PC-9 (cell line): ENCODE measurements at regions not wholly inside any gene's neighbourhood (a gene's known extent, or its start where the extent isn't known, plus 50 kb on each side); places are given as distances from the start of the nearest gene placed in this dataset.
"Not testable (repeated sequence)": the region's sequence is repeated elsewhere in the genome, so short reads cannot be mapped to it uniquely, and the experiment has no call there.

Experiments
- BruUV-seq: library from RNA; stranded (reverse); fragments of 400-500 nt; replicated peaks from 2 replicates; lab custom pipeline; 2021; lab: Mats Ljungman, UMichigan
- CTCF ChIA-PET: fragments of 300-600 bp; sonication (Branson Sonifier 250); formaldehyde crosslinking; loops from one replicate; lab custom pipeline; 2022; ENCODE audit warnings: antibody characterized with exemption; lab: Charles Lee
- POLR2A ChIA-PET: fragments of 300-600 bp; sonication (Branson Sonifier 250); formaldehyde crosslinking; loops from one replicate; lab custom pipeline; 2022; ENCODE audit warnings: antibody characterized with exemption; ENCODE audit not compliant: unreplicated experiment; lab: Charles Lee
- DNase-seq, 2 experiments: peaks; one replicate each; pipeline versions ENCODE4 v3.0.0 to v3.0.0-alpha.2; 2015 to 2022; ENCODE audit warnings: mixed read lengths in 1 of 2
- H2AFZ ChIP-seq: fragments of 200-600 bp; sonication (generic); 2 replicates; pipeline ENCODE4 v1.8.1; 2017; ENCODE audit warnings: antibody characterized with exemption
- H3F3A ChIP-seq: fragments of 200-600 bp; sonication (generic); 2 replicates; pipeline ENCODE4 v1.8.1; 2017; ENCODE audit warnings: antibody characterized with exemption, mild to moderate bottlenecking, low read depth; ENCODE audit not compliant: insufficient read depth
- H3K27ac ChIP-seq: fragments of 200-600 bp; sonication (generic); 2 replicates; pipeline ENCODE4 v1.6.1; 2016; ENCODE audit warnings: mixed run types
- H3K27me3 ChIP-seq: fragments of 200-600 bp; sonication (generic); 2 replicates; pipeline ENCODE4 v1.6.1; 2016; ENCODE audit warnings: low read depth, mixed run types; ENCODE audit not compliant: insufficient read depth
- H3K36me3 ChIP-seq: fragments of 200-600 bp; sonication (generic); 2 replicates; pipeline ENCODE4 v1.6.1; 2016; ENCODE audit warnings: low read depth, mixed run types
- H3K4me1 ChIP-seq: fragments of 200-600 bp; sonication (generic); replicated peaks from 2 replicates; pipeline ENCODE4 v1.6.1; 2016; ENCODE audit warnings: mixed run types; ENCODE audit not compliant: insufficient read depth
- H3K4me2 ChIP-seq: fragments of 200-600 bp; sonication (generic); 2 replicates; pipeline ENCODE4 v1.6.1; 2017; ENCODE audit warnings: mixed run types
- H3K4me3 ChIP-seq: fragments of 200-600 bp; sonication (generic); 2 replicates; pipeline ENCODE4 v1.6.1; 2016; ENCODE audit warnings: mixed run types
- H3K79me2 ChIP-seq: fragments of 200-600 bp; sonication (generic); 2 replicates; pipeline ENCODE4 v1.6.1; 2017; ENCODE audit warnings: low read depth, mixed run types
- H3K9me2 ChIP-seq: fragments of 200-600 bp; sonication (generic); 2 replicates; pipeline ENCODE4 v1.8.1; 2017; ENCODE audit warnings: mild to moderate bottlenecking; ENCODE audit not compliant: insufficient read depth
- H3K9me3 ChIP-seq: fragments of 200-600 bp; sonication (generic); 2 replicates; pipeline ENCODE4 v1.8.1; 2016; ENCODE audit warnings: low read depth; ENCODE audit not compliant: insufficient read depth
- H4K20me1 ChIP-seq: fragments of 200-600 bp; sonication (generic); 2 replicates; pipeline ENCODE4 v1.8.1; 2017; ENCODE audit not compliant: insufficient read depth
- EZH2 ChIP-seq: fragments of 200-600 bp; sonication (generic); IDR thresholded peaks from 2 replicates; pipeline ENCODE4 v1.8.0; 2017; ENCODE audit warnings: antibody characterized with exemption, low read depth
- intact Hi-C: fragments of 100-400 bp; cut with micrococcal nuclease; formaldehyde crosslinking; loops from one replicate; pipeline ENCODE4 v1.10.0; 2022; ENCODE audit not compliant: unreplicated experiment
- TF ChIP-seq, protein P1 (sequence below): fragments of 200-600 bp; sonication (generic); conservative IDR thresholded peaks from 2 replicates; pipeline ENCODE4 v1.6.1; 2017; ENCODE audit warnings: mixed run types, antibody characterized with exemption, mild to moderate bottlenecking, moderate library complexity

DNA sequence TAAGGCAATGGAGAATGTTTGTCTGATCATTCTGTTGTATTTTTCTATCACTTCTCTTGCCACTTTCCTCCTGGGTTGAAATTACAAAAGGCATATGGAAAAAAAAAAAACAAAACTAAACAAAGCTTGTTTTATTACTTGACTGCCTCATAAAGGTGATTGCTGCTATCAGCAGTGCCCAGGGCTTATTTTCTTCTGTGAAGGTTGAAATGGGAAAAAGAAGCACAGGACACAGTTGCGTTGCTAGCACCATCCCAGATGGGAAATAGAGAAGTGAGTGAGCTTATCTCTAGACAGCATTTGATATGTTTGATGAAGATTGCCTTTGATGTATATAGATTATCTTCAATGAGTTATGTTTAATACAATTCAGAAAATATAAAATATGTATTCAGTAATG lies 633.8 kb upstream of the ZNF804A start:
- no peaks in the 10 kb centered on the region for H4K20me1 ChIP-seq
- no peaks in the 10 kb centered on the region for H3K36me3 ChIP-seq
- H3K4me2 ChIP-seq = no peak overlapping the region
- H3K27me3 ChIP-seq = no peaks in the 10 kb centered on the region
- no peaks in the 10 kb centered on the region for H3F3A ChIP-seq
- BruUV-seq = no TSS peak
- H3K79me2 ChIP-seq = no peaks in the 10 kb centered on the region
- H3K4me1 ChIP-seq = no peaks in the 10 kb centered on the region
- ChIA-PET POLR2A (interaction anchor here (0.6 kb wide), 1 partner anchor 67 kb away, joined by 7 read pairs; no protein-coding TSS in a partner anchor), CTCF (no interaction called here)
- intact Hi-C loops = no loop called here
- no peak overlapping the region for H3K27ac ChIP-seq
- DNase-seq = no peak
- no peak overlapping the region for H3K4me3 ChIP-seq
- no peak for TF ChIP-seq EZH2
- TF ChIP-seq, protein P1, sequence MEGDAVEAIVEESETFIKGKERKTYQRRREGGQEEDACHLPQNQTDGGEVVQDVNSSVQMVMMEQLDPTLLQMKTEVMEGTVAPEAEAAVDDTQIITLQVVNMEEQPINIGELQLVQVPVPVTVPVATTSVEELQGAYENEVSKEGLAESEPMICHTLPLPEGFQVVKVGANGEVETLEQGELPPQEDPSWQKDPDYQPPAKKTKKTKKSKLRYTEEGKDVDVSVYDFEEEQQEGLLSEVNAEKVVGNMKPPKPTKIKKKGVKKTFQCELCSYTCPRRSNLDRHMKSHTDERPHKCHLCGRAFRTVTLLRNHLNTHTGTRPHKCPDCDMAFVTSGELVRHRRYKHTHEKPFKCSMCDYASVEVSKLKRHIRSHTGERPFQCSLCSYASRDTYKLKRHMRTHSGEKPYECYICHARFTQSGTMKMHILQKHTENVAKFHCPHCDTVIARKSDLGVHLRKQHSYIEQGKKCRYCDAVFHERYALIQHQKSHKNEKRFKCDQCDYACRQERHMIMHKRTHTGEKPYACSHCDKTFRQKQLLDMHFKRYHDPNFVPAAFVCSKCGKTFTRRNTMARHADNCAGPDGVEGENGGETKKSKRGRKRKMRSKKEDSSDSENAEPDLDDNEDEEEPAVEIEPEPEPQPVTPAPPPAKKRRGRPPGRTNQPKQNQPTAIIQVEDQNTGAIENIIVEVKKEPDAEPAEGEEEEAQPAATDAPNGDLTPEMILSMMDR = no peak
- no peaks in the 10 kb centered on the region for H3K9me3 ChIP-seq
- no peak overlapping the region for H2AFZ ChIP-seq
- no peaks in the 10 kb centered on the region for H3K9me2 ChIP-seq

DNA sequence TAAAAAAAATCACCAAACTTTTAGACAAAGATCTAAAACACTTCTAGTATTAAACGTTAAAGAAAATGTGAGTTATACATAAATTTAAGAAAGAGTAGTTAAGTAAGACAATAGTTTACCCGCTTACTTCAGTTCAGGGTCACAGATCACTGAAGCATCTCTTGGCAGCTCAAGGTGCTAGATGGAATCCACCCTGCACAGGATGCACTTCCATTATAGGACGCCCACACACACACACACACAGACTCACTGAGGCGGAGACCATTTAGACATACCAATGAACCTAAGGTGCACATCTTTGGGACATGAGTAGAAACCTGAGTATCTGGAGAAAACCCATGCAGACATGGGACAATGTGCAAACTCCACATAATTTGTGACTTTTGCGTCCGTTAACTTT lies 630.6 kb upstream of the ZNF804A start:
- intact Hi-C loops = no loop called here
- no peak for TF ChIP-seq EZH2
- TF ChIP-seq, protein P1 = no peak
- Histone ChIP-seq H3K79me2 (no peaks in the 10 kb centered on the region), H3K4me2 (no peak overlapping the region), H3K4me1 (no peaks in the 10 kb centered on the region), H3K9me3 (0 out of 2 replicates have a peak, but pooled peaks cover under 1% of the 10 kb centered on the region), H3K4me3 (no peak overlapping the region), H3K9me2 (0 out of 2 replicates have a peak, but pooled peaks cover 5% of the 10 kb centered on the region), H3K27ac (no peak overlapping the region), H3K27me3 (no peaks in the 10 kb centered on the region), H3K36me3 (no peaks in the 10 kb centered on the region), H4K20me1 (no peaks in the 10 kb centered on the region), H3F3A (no peaks in the 10 kb centered on the region), H2AFZ (no peak overlapping the region)
- BruUV-seq = no TSS peak
- POLR2A ChIA-PET = no interaction called here
- no peak for DNase-seq
- CTCF ChIA-PET = no interaction called here

DNA sequence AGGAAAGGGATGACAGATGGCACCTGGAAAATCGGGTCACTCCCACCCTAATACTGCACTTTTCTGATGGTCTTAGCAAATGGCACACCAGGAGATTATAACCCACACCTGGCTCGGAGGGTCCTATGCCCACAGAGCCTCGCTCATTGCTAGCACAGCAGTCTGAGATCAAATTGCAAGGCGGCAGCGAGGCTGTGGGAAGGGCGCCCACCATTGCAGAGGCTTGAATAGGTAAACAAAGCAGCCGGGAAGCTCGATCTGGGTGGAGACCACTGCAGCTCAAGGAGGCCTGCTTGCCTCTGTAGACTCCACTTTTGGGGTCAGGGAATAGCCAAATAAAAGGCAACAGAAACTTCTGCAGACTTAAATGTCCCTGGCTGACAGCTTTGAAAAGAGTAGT lies 622.7 kb upstream of the ZNF804A start:
- BruUV-seq, H3K4me2 ChIP-seq, intact Hi-C loops, H3K4me3 ChIP-seq, H3K36me3 ChIP-seq, H3K79me2 ChIP-seq, DNase-seq, H3K27me3 ChIP-seq, H3K9me3 ChIP-seq, H3F3A ChIP-seq, H3K9me2 ChIP-seq, H4K20me1 ChIP-seq, POLR2A ChIA-PET, H2AFZ ChIP-seq, H3K27ac ChIP-seq, H3K4me1 ChIP-seq: not testable (repeated sequence)
- CTCF ChIA-PET = interaction anchor here (0.6 kb wide), 1 partner anchor 49 kb away, joined by 3 read pairs; no protein-coding TSS in a partner anchor

DNA sequence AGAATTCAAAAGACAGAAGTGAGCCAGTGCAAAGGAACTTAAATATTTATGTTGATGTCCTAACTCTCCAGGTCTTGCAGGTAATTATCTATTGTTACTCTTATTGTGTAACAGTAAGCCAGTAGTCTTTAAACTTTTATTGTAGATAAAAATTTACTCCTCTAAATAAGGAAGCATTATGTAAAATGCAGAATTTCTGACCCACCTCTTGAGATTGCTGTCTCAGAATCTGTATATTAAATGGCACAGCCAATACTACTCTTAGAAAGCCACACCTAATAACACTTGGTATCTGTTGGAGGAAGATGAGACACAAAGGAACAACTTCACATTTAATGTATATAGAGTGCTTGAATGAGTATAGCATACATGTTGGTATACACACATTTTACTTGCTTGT lies 613.5 kb upstream of the ZNF804A start:
- no peak for DNase-seq
- no peaks in the 10 kb centered on the region for H3K9me3 ChIP-seq
- H3F3A ChIP-seq = no peaks in the 10 kb centered on the region
- no peaks in the 10 kb centered on the region for H3K4me1 ChIP-seq
- intact Hi-C loops = no loop called here
- ChIA-PET CTCF (no interaction called here), POLR2A (no interaction called here)
- no peaks in the 10 kb centered on the region for H3K36me3 ChIP-seq
- H3K9me2 ChIP-seq = no peaks in the 10 kb centered on the region
- no peaks in the 10 kb centered on the region for H3K79me2 ChIP-seq
- H3K4me2 ChIP-seq = no peak overlapping the region
- no peaks in the 10 kb centered on the region for H4K20me1 ChIP-seq
- BruUV-seq = no TSS peak
- H2AFZ ChIP-seq = no peak overlapping the region
- H3K27ac ChIP-seq = no peak overlapping the region
- TF ChIP-seq, protein P1 = no peak
- TF ChIP-seq EZH2 = no peak
- no peaks in the 10 kb centered on the region for H3K27me3 ChIP-seq
- no peak overlapping the region for H3K4me3 ChIP-seq
